NCI-H510A (cell line): ENCODE measurements at regions not wholly inside any gene's neighbourhood (a gene's known extent, or its start where the extent isn't known, plus 50 kb on each side); places are given as distances from the start of the nearest gene placed in this dataset.
A peak's percentile ranks its signal among the peaks of the same experiment; 100 is the strongest.
"Not testable (repeated sequence)": the region's sequence is repeated elsewhere in the genome, so short reads cannot be mapped to it uniquely, and the experiment has no call there.

Source experiments
- DNase-seq: peaks from one replicate; lab custom pipeline; 2025; lab: John Stamatoyannopoulos, UW

DNA sequence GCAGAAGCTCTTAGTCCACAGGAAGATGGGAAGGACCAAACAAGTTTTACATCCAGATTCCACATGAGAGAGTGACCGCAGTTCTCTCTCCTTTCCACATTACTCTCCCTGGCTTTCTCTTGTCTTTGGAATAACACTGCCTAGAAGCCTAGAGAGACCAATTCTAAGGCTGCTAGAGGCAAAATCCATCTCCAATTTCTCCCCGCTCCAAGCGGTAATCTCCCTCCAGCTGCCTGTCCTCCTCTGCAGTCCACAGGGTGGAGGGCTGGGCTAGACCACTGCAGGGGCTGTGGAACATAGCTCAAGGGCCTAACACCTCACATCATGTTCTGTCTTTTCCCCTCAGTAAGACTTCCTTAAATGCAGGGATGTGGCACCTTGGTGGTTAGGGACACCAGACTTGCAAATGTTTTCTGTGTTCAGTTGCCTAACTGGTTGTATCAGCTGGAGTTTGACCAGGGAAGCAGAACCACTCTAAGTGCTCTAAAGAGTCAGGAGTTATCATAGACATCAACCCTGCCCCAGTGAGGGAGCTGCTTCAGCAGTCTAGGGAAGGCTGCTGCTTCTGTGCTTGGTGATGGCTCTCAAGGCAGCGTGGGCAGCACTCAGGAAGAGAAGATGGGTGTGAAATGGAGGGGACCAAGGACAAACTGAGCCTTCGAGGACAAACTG is 423.1 kb downstream of the BCOR start:
- DNase-seq = no peak

DNA sequence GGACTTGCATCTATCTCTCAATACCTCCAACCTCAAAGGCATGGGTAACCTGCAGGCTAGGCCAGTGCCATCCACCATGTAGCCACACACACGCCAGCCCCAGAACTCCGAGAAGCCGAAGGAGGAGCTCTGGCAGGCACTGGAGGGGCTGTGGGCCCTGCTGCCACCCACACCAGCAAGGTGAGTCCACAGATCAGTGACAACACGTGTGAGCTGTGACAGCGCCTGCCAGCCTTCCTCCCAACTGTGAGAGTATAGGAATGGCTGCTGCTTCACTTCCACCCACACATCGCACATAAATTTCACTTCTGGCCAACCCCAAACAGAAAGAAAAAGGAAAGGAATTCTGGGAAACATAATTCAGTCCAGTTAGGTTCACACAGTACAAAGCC is 422.6 kb downstream of the BCOR start:
- DNase-seq = no peak

DNA sequence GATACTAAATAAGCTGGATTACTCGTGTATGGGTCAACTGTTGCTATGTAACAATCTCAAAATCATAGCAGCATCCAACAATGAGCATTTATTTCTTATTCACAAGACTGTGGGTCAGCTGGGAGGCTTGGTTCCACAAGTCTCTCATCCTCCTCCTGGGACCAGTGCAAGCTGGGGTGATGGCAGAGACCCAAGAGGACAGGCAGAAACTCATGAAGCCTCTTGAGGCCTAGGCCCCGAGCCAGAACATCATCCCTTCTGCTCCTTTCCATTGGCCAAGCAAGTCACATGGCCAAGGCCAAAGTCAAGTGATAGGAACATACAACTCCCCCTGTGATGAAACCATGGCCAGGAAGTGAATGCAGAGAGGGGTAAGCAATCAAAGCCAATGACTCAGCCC is 422.1 kb downstream of the BCOR start:
- no peak for DNase-seq

- DNase-seq = no peak
Measured at GRCh38 chrX:39676434-39676833, 421.3 kb downstream of the BCOR start.

- no peak for DNase-seq
Measured at GRCh38 chrX:39677585-39677977, 420.2 kb downstream of the BCOR start.

GRCh38 chrX:39677978-39678791 is 419.6 kb downstream of the BCOR start:
- no peak for DNase-seq

DNA sequence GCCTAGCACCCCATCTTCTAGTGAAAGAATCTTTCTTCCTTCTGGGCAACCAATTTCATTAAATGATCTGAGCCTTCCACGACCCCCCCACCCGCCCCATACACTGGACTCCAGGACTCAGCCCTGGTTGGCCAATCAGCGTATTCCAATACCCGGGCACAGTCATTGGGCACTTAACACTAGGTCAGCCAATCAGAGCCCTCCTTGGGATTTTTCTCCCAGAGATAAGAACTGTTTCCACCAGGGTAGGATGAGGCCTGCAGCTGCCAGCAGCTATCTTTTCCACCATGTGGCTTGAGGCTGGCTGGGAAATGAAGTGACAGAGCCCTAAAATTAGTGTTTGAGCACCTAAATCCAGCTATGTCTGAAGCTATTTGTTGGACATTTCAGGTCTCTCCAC is 418.8 kb downstream of the BCOR start:
- DNase-seq = no peak

DNA sequence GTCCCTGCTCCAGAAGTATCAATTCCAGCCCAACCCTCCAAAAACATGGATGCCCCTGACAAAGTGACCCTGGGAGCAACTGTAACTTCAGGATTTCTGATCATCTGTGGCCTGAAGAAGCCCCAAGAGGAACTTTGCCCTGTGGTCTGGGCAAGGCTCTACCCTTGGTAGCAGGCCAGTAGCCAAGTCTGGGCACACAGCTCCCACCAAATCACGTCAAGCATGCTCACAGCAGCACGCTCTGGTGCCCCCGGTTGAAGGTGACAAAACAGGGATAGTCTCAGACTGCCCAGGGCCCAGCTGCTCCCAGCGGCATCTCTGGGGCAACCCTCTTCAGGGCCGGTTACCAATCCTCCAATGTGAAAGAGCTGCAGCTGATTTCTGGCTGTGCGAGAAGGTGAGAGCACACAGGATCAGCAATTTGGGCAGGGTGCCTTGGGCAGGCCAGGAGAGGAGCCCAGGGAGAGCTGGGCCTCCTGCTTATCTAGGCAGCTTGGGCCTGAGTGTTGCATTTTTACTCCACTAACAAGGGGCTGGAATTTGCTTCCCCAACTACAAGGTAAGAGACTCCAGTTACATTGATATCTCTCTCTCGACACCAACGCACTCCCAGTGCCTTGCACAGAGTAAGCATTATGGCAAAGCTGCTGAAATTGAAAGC is 418.1 kb downstream of the BCOR start:
- DNase-seq = no peak

- no peak for DNase-seq
Measured at GRCh38 chrX:39681885-39682284, 415.9 kb downstream of the BCOR start.

- no peak for DNase-seq
Measured at GRCh38 chrX:39682778-39683177, 415.0 kb downstream of the BCOR start.

GRCh38 chrX:39688219-39688575 is 409.6 kb downstream of the BCOR start:
- DNase-seq = no peak

- peak; percentile 63 for DNase-seq
Measured at GRCh38 chrX:39688576-39689375, 409.0 kb downstream of the BCOR start.

- DNase-seq = no peak
Measured at GRCh38 chrX:39689376-39690104, 408.2 kb downstream of the BCOR start.

DNA sequence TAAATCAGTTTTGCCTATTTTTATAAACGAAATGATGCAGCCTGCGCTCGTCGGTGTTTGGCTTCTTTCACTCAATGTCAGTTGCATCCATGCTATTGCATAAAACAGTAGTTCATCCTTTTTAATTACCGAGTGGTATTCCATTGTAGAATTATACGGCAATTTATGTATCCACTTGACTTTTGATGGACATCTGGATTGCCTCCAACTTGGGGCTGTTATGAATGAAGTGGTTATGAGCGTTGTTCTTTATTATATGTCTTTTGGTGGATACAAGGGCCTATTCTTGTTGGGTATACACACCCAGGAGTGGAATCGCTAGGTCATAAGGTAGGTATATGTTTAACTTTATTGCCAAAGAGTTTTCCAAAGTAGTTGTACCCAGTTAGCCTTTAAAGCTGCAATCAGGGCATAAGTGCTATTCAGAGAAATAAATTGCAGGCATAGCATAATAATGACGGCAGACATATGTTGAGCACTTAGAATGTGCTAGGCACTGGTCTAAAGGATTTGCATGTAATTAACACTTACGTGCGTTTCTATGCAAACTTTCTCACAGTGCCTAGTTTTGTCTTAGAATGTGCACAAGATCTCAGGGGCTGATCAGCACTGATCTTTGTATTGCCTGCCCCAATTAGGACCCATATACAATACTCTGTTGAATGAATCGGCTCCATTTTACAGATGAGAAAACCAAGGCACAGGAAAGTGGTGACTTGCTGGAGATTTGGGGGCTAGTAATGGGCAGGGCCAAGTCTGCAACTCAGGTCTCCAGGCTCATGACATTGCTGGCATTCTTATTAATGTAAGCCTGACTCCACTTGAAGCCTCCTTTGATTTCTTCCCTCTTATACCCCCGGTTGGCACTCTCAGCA is 407.0 kb downstream of the BCOR start:
- DNase-seq = no peak

DNA sequence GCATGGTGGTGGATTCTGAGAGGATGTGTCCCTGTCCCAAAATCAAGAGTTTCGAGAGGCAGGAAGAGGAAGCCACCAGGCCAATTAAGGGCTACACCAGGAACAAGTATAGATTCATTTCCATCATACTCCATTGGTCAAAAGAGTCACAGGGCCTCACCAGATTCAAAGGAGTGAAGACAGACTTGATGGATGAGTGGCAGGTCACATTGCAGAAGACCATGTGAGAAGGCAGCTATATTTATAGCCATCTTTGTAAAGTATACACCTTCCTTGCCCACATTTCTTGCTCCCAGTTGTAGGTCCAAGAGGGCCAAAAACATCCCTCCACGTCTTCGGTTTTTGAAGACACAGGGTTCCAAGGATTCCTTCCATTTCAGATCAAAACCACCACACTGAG is 406.0 kb downstream of the BCOR start:
- no peak for DNase-seq

DNA sequence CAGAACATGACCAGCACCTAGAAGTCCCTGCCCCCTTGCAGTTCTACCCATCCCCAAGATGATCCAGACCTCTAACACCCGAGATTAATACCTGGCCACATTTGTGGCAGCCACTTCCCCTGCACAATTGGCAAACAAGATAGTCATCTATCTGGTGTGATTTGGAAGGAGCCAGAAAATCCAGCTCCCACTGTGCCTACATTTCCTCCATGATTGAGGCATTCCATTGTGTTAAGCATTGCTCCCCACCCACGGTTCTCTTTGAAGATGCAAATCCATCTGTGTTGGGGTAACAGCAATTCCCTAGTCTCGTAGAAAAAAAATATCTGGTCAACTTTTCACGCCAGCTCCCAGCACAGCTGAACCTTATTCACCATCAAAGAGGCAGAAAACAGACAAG is 405.0 kb downstream of the BCOR start:
- DNase-seq = no peak

DNA sequence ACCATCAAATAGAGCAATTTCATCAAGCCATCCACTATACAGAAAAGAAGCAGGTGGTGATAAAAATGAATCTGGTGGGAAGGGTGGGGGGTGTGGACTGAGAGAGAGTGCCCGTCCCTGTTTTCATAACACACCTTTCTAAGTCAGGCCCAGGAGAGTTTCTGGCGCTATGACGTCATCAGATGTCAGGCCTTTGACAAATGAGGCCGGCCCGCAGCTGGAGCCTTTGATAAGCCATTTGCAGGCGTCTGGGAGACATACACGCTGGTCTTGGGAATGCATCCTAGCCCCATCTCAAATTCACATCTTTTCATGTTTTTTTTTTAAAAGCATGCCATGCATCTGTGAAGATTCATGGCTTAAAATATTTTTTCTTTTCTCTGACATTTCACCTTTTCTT is 404.5 kb downstream of the BCOR start:
- DNase-seq = no peak

- not testable (repeated sequence) for DNase-seq
Measured at GRCh38 chrX:39702636-39703035, 395.1 kb downstream of the BCOR start.

GRCh38 chrX:39703307-39703706 is 394.5 kb downstream of the BCOR start:
- no peak for DNase-seq

- no peak for DNase-seq
Measured at GRCh38 chrX:39704590-39704989, 393.2 kb downstream of the BCOR start.

GRCh38 chrX:39705290-39705689 is 392.5 kb downstream of the BCOR start:
- DNase-seq = no peak
